ENCODE measurements at regions not wholly inside any gene's neighbourhood (a gene's known extent, or its start where the extent isn't known, plus 50 kb on each side); places are given as distances from the start of the nearest gene placed in this dataset.

DNA sequence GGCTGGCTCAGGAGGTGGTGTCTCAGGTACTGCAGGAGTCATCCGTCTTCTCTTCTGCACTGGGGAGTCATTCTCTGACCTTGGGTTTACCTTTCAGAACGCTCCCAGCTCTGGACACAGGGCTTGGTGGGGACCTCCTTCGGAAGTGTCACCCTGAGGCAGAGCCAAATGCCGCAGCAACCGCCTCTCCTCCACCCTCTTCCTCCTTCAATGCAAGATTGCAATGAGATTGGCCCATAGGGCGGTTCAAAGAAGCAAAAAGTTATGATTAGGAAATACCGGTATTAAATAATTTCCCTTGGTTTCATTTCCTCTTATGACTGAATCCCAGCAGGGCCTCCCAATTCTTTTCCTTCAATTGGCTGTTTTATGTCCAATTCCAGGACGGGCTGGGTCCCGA lies 178.8 kb downstream of the ACKR3 start:
- DNase-seq: peak; percentile 89

- no peak for DNase-seq
Measured at GRCh38 chr2:236748801-236749200, 179.2 kb downstream of the ACKR3 start.

DNA sequence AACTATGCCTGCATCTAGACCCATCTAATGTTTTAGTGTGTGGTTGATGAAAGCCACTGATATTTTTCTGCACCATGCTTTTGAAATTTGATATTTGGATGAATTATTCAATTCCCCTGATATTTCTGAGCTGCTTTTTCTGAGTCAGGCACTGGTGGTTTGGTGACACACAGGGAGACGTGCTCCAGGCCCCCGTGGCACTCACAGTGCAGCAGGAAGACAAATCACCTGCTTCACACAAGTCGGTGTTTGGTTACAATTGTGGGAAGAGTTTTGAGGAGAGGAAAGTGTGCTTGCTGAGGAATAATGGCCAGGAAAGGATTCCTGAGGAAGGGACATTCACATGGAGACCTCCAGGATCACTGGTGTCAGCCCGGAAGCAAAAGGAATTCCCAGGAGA lies 179.7 kb downstream of the ACKR3 start:
- DNase-seq: peak; percentile 45

- DNase-seq: no peak
Measured at GRCh38 chr2:236752096-236752495, 182.5 kb downstream of the ACKR3 start.

DNA sequence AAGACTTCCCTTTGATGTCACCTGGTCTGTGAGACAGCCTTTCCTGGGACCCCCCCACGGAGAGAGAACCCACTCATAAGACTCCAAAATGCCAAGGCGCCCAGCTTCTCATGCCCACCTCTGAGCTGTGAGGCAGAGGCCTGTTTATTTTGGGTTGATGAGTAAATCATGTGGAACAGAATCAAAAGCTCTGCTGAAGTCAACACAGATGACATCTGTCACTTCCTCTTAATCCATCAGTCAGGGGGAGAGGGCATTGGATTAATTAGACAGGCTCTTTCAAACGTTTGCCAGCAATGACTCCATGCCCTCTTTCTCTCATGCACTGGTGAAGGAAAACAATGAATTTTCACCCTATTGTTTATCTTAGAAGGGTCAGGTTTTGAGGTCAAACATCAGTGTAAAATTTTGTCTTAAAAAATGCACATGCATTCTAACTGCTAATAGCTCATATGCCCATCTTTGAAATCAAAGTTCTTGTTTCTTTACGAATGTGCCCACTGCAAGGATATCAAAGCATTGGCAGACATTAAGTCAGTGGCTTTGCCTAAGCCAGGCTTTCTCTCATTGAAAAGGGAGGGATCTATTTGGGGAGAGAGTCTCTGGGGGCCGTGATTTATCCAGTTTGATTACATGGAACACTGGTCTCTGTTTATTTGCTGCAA lies 184.1 kb downstream of the ACKR3 start:
- peak; percentile 68 for DNase-seq

GRCh38 chr2:236754271-236754944 lies 184.8 kb downstream of the ACKR3 start:
- DNase-seq: no peak

- no peak for DNase-seq
Measured at GRCh38 chr2:236755278-236755840, 185.7 kb downstream of the ACKR3 start.

- DNase-seq: no peak
Measured at GRCh38 chr2:236758406-236758805, 188.8 kb downstream of the ACKR3 start.

DNA sequence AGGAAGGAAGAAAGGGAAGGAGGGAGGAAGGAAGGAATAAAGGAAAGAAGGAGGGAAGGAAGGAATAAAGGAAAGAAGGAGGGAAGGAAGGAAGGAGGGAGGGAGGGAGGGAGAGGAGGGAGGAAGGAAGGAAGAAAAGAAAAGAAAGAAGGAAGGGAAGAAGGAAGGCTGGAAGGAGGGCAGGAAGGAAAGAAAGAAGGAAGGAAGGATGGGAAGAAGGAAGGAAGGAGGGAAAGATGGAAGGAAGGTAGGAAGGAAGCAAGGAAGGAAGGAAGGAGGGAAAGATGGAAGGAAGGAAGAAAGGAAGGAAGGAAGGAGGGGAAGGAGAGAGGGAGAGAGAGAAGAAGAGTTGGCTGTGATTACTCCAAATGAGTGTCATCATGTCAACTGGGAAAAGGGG lies 190.6 kb downstream of the ACKR3 start:
- DNase-seq: no peak

DNA sequence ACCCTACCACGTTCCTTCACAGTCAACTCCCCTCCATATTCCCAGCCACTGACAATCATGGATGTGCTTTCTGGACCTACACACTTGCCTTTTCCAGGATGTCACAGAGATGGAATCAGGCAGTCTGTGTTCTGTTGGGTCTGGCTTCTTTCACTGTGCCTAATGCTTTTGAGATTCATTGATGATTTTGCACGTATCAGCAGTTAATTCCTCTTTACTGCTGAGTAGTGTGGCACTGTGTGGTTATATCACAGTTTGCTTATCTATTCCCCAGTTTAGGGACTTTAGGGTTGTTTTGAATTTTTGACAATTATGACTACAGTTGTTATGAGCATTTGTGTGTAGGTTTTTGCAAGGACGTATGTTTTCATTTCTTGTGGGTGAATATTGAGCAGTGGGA lies 191.7 kb downstream of the ACKR3 start:
- no peak for DNase-seq

GRCh38 chr2:236762628-236763027 lies 193.0 kb downstream of the ACKR3 start:
- DNase-seq: no peak

DNA sequence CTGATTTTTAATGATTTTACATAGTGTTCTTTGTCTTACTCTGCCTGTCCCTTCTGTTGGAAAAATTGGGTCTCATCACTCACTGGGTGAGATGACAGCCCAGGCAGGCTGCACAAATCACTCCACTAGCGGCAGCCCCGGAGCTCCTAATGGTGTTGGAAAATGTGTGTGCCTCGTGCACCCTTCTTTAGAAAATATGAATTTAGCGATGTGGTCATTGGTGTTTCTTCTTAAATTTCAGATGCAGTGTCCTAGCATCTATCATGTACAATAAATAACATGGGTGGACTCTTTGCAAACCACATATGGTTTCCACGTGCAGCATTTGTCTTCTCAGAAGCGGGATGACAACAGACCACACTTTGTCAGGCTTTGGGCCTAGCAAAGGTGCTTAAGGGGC lies 194.2 kb downstream of the ACKR3 start:
- DNase-seq: no peak

DNA sequence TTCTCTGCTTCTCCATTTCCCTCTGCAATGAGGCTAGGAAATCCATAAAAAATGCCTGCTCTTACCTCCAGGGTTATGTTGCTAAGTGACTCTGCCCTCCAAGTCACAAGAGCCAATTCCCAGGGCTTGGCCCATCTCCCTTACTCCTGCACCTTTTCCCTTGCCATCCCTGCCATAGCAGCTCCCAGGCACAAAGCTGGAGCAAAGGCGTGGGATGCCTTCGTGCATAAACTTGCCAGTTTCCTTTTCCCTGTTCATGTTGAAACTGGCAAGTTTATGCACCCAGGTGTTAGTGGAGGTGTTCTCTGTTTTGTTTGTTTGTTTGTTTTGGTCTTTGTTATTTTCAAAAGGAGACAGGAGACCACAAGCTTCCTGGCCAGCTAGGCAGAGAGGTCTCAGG lies 195.1 kb downstream of the ACKR3 start:
- DNase-seq: no peak

- no peak for DNase-seq
Measured at GRCh38 chr2:236765478-236765877, 195.9 kb downstream of the ACKR3 start.

- no peak for DNase-seq
Measured at GRCh38 chr2:236766850-236767249, 197.2 kb downstream of the ACKR3 start.

- DNase-seq: peak; percentile 80
Measured at GRCh38 chr2:236767941-236768340, 198.3 kb downstream of the ACKR3 start.

GRCh38 chr2:236768393-236769140 lies 198.9 kb downstream of the ACKR3 start:
- DNase-seq: no peak

DNA sequence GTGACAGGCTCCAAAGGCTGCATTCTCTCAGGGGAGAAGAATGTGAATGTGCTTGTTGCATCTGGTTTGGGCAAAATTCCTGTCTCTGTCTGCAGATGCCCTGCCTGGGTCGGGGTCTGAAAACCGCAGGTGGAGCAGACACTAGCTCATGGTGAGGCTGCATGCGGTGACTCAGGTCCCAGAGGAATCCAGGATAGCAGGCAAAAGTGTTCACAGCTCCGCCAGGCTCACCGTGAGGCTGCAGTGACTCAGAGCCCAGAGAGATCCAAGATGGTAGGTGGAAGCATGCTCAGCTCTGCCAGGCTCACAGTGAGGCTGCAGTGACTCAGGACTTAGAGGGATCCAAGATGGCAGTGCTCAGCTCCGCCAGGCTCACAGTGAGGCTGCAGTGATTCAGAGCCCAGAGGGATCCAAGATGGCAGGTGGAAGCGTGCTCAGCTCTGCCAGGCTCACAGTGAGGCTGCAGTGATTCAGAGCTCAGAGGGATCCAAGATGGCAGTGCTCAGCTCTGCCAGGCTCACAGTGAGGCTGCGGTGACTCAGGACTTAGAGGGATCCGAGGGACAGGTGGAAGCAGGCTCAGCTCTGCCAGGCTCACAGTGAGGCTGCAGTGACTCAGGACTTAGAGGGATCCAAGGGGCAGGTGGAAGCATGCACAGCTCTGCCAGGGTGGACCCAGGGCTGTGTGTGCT lies 200.5 kb downstream of the ACKR3 start:
- DNase-seq: no peak

GRCh38 chr2:236772220-236772837 lies 202.7 kb downstream of the ACKR3 start:
- DNase-seq: no peak

- DNase-seq: no peak
Measured at GRCh38 chr2:236773206-236773605, 203.6 kb downstream of the ACKR3 start.

DNA sequence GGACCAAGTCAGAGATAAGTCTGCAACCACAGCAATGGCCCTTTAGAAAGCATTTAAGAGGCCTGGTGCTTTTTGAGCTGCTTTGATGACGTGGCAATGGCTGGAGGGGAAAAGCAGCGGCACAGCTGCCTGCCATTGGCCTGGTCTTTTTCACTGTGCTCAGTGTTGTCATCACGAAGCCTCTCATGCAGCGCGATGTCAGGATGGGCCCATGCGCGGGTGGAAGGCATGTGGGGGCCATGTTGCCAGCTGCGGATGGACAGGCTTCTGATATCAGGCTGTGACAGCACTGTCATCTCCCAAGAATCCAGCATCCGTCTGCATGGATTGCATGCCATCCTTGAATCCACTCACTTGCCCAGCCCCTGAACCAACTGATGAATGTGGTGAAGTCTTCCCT lies 204.5 kb downstream of the ACKR3 start:
- DNase-seq: no peak

- no peak for DNase-seq
Measured at GRCh38 chr2:236775511-236775910, 205.9 kb downstream of the ACKR3 start.

- DNase-seq: no peak
Measured at GRCh38 chr2:236776206-236776605, 206.6 kb downstream of the ACKR3 start.
